ENCODE measurements at regions not wholly inside any gene's neighbourhood (a gene's known extent, or its start where the extent isn't known, plus 50 kb on each side); places are given as distances from the start of the nearest gene placed in this dataset.
"Not testable (repeated sequence)": the region's sequence is repeated elsewhere in the genome, so short reads cannot be mapped to it uniquely, and the experiment has no call there.

DNA sequence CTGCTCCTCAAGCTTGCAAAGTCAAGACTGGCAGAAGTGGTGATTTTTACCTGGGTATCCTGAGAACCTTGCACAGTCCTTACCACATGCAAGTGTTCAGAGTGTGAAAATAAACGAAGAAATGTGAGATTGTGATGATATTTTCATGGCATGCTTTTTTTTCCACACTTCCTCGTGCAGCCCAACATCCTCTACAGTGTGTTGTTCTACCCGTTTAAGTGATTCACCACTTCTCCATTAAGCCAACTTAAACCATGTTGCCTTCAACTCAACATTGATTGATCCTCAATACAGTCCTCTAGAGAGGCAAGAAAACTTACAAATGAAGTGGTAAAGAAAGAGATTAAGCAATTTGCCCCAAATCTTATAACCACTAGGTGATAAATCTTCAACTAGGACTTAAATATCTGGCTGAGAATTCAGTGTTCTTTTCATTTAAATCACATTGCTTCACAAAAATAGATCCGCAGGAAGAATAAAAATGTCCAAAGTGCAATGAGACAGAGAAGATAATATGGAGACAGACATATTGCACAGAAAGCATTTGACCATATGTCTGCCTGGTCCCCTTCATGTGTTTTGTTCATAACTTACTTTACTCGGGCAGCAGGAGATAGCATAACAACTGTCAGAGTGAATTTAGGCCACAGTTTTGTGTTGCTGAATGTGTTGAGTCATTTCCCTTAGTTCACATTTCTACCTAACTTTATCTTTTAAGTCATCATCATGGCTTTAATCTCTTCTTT lies 75.8 kb upstream of the PARP8 start:
- not testable (repeated sequence) for DNase-seq (ENCODE audit: low read depth in 3 of 3)

- DNase-seq (ENCODE audit: low read depth in 3 of 3) = not testable (repeated sequence)
Observed at GRCh38 chr5:50591338-50591737, 75.1 kb upstream of the PARP8 start.

DNA sequence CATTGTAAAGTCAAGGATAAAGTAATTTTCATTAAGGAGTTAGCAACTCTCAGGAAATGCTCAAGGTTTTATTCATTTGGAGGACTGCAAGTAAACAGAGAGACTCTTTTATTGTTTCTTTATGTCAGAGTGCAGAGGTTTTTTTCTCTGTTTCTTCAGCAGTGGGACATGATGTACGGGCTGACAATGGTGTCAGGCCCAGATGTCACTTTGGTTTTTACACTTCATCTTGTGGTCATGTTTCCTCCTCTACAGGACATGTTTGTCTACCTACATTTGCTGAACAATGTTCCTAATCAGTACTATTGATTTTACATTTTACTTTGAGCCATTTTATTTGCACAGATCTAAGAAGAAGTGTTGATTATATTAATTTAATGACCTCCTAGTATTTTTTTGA lies 72.8 kb upstream of the PARP8 start:
- DNase-seq (ENCODE audit: low read depth in 3 of 3) = no peak

GRCh38 chr5:50595199-50595598 lies 71.2 kb upstream of the PARP8 start:
- DNase-seq (ENCODE audit: low read depth in 3 of 3) = no peak

DNA sequence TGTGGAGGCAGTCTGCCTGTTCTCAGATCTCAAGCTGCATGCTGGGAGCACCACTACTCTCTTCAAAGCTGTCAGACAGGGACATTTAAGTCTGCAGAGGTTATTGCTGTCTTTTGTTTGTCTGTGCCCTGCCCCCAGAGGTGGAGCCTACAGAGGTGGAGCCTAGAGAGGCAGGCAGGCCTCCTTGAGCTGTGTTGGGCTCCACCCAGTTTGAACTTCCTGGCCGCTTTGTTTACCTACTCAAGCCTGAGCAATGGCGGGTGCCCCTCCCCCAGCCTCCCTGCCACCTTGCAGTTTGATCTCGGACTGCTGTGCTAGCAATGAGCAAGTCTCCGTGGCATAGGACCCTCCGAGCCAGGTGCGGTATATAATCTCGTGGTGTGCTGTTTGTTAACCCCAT lies 64.9 kb upstream of the PARP8 start:
- not testable (repeated sequence) for DNase-seq (ENCODE audit: low read depth in 3 of 3)

GRCh38 chr5:50606179-50606578 lies 60.3 kb upstream of the PARP8 start:
- DNase-seq (ENCODE audit: low read depth in 3 of 3) = no peak

GRCh38 chr5:50607456-50607855 lies 59.0 kb upstream of the PARP8 start:
- not testable (repeated sequence) for DNase-seq (ENCODE audit: low read depth in 3 of 3)

GRCh38 chr5:50607953-50608705 lies 58.3 kb upstream of the PARP8 start:
- not testable (repeated sequence) for DNase-seq (ENCODE audit: low read depth in 3 of 3)

GRCh38 chr5:50613057-50613456 lies 53.4 kb upstream of the PARP8 start:
- DNase-seq (ENCODE audit: low read depth in 3 of 3) = not testable (repeated sequence)
